ENCODE measurements at regions not wholly inside any gene's neighbourhood (a gene's known extent, or its start where the extent isn't known, plus 50 kb on each side); places are given as distances from the start of the nearest gene placed in this dataset.

DNA sequence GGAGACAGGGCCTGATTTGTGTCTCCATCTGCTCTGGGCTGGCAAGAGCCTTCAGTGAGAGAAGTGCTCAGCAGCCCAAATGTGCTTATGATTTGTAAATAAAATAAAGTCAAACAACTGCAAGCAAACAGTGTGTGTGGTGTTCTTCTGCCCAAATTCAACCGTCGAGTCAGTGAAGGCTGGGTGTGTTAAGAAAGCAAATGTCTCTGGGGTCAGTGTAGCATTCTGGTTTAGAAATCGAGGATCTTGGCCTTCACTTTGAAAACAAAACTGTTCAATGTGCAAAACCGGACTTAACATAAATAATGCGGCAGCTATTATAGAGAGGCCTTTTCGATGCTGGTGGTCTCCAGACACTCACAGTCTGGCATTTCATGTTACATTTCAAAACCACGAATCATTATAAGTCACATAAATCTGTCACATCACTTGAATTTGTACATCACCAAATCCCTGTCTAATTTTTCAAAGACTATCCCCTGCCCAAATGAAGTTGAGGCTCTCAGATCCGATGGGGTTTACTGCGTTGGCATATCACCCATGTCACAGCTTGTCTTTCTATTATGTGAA is 158.6 kb upstream of the MYOCD start:
- H3K9ac ChIP-seq (ENCODE audit: extremely low read depth, insufficient read length, low read length) = no peak overlapping the region
- no peaks in the 10 kb centered on the region for H3K4me1 Mint-ChIP-seq
- no peaks in the 10 kb centered on the region for H3K79me1 ChIP-seq (ENCODE audit: insufficient read depth, low read depth, low read length, poor library complexity, severe bottlenecking)
- no peak overlapping the region for H2BK5ac ChIP-seq (ENCODE audit: insufficient read length, low read length)
- no peak overlapping the region for H4K5ac ChIP-seq (ENCODE audit: insufficient read length, low read depth, low read length)
- no peak for DNase-seq
- H3K18ac ChIP-seq (ENCODE audit: insufficient read length, low read depth, low read length) = no peak overlapping the region
- H4K20me1 ChIP-seq (ENCODE audit: control insufficient read depth, insufficient read depth, insufficient read length) = no peaks in the 10 kb centered on the region
- H3K4ac ChIP-seq (ENCODE audit: low read depth, low read length) = no peak overlapping the region
- H2BK120ac ChIP-seq (ENCODE audit: low read depth, low read length, poor library complexity, severe bottlenecking) = no peak overlapping the region
- no peaks in the 10 kb centered on the region; a peak in 1 of 5 replicates for H3K9me3 Mint-ChIP-seq
- no peak overlapping the region for H4K8ac ChIP-seq (replicated peaks; ENCODE audit: insufficient read length, low read depth, low read length)
- H4K91ac ChIP-seq (ENCODE audit: insufficient read length, low read depth, low read length) = no peak overlapping the region
- H2BK15ac ChIP-seq (ENCODE audit: low read depth, low read length) = no peak overlapping the region
- no peak overlapping the region for H2AK5ac ChIP-seq (ENCODE audit: insufficient read length, low read length)
- H3K27ac Mint-ChIP-seq = no peak overlapping the region; a peak in 1 of 7 replicates
- H3K56ac ChIP-seq (ENCODE audit: insufficient read length, low read depth, low read length) = no peak overlapping the region
- no peaks in the 10 kb centered on the region for H3K27me3 Mint-ChIP-seq (ENCODE audit: low read depth)
- H3K4me1 ChIP-seq (ENCODE audit: insufficient read depth, low read length) = no peaks in the 10 kb centered on the region
- no peak overlapping the region for H3K27ac ChIP-seq (ENCODE audit: insufficient read length, low read depth, low read length)
- H2BK12ac ChIP-seq (ENCODE audit: insufficient read length, low read depth, low read length) = no peak overlapping the region
- no peak overlapping the region for H2AFZ ChIP-seq (ENCODE audit: low read length)
- H3K79me2 ChIP-seq (ENCODE audit: insufficient read depth, low read length) = no peaks in the 10 kb centered on the region
- H3K9me3 ChIP-seq (ENCODE audit: control insufficient read depth, low read depth, low read length) = no peaks in the 10 kb centered on the region
- TF ChIP-seq, protein P1, sequence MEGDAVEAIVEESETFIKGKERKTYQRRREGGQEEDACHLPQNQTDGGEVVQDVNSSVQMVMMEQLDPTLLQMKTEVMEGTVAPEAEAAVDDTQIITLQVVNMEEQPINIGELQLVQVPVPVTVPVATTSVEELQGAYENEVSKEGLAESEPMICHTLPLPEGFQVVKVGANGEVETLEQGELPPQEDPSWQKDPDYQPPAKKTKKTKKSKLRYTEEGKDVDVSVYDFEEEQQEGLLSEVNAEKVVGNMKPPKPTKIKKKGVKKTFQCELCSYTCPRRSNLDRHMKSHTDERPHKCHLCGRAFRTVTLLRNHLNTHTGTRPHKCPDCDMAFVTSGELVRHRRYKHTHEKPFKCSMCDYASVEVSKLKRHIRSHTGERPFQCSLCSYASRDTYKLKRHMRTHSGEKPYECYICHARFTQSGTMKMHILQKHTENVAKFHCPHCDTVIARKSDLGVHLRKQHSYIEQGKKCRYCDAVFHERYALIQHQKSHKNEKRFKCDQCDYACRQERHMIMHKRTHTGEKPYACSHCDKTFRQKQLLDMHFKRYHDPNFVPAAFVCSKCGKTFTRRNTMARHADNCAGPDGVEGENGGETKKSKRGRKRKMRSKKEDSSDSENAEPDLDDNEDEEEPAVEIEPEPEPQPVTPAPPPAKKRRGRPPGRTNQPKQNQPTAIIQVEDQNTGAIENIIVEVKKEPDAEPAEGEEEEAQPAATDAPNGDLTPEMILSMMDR (conservative IDR thresholded peaks at IDR 0.05) = no peak
- no peaks in the 10 kb centered on the region for H3K23me2 ChIP-seq (ENCODE audit: insufficient read length, low read depth, low read length, poor library complexity, severe bottlenecking)
- no peak overlapping the region for H3K23ac ChIP-seq (ENCODE audit: insufficient read length, low read depth, low read length)
- H3K27me3 ChIP-seq (ENCODE audit: insufficient read depth, low read length) = no peaks in the 10 kb centered on the region
- H3K4me2 ChIP-seq (ENCODE audit: insufficient read depth, insufficient read length, low read length) = no peak overlapping the region
- H3K4me3 Mint-ChIP-seq = no peak overlapping the region
- H3K36me3 Mint-ChIP-seq (ENCODE audit: insufficient read depth in 1 of 3, low read depth in 3 of 3) = no peaks in the 10 kb centered on the region
- no peak overlapping the region for H2BK20ac ChIP-seq (ENCODE audit: low read depth, low read length, poor library complexity, severe bottlenecking)
- no peak overlapping the region for H3K14ac ChIP-seq (ENCODE audit: insufficient read depth, low read length)
- WGBS (ENCODE audit: extremely low coverage, insufficient read length, low lambda C conversion rate) = no CpG with 5 or more reads among the region's 9 CpGs
- no peak overlapping the region for H3T11ph ChIP-seq (ENCODE audit: low read length)

All from H9 (cell line).